ENCODE measurements at regions not wholly inside any gene's neighbourhood (a gene's known extent, or its start where the extent isn't known, plus 50 kb on each side); places are given as distances from the start of the nearest gene placed in this dataset.

DNA sequence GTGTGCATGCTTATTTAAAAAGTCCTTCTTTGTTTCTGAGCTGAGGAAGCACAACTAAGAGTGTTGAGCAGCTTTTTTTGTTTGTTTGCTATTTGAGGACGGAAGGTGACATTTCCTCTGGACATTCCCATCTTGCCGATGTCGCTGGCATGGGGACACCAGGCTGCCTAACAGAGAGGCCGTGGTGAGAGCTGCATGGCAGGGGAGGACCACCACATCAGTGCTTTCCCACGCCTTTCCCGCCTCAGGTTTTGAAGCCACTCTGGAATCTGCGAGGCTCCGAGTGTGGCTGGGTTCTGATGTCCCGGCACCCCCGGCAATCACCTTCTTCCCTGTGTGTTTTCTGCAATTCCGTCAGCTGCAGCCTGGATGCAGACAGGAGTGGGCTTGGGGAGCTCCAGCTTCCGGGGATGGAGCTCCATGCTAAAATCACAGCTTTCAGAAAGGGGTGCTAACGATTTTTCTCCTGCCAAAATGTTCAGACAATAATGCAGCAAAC, 259.8 kb upstream of the IRX4 start:
- H3K4me3 ChIP-seq (ENCODE audit: low read depth, low read length): peak overlapping the region; percentile 39
- TF ChIP-seq, protein P1, sequence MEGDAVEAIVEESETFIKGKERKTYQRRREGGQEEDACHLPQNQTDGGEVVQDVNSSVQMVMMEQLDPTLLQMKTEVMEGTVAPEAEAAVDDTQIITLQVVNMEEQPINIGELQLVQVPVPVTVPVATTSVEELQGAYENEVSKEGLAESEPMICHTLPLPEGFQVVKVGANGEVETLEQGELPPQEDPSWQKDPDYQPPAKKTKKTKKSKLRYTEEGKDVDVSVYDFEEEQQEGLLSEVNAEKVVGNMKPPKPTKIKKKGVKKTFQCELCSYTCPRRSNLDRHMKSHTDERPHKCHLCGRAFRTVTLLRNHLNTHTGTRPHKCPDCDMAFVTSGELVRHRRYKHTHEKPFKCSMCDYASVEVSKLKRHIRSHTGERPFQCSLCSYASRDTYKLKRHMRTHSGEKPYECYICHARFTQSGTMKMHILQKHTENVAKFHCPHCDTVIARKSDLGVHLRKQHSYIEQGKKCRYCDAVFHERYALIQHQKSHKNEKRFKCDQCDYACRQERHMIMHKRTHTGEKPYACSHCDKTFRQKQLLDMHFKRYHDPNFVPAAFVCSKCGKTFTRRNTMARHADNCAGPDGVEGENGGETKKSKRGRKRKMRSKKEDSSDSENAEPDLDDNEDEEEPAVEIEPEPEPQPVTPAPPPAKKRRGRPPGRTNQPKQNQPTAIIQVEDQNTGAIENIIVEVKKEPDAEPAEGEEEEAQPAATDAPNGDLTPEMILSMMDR (IDR thresholded peaks at IDR 0.05; ENCODE audit: control insufficient read depth, extremely low read depth, insufficient read depth): no peak
- DNase-seq (ENCODE audit: low read depth): no peak

DNA sequence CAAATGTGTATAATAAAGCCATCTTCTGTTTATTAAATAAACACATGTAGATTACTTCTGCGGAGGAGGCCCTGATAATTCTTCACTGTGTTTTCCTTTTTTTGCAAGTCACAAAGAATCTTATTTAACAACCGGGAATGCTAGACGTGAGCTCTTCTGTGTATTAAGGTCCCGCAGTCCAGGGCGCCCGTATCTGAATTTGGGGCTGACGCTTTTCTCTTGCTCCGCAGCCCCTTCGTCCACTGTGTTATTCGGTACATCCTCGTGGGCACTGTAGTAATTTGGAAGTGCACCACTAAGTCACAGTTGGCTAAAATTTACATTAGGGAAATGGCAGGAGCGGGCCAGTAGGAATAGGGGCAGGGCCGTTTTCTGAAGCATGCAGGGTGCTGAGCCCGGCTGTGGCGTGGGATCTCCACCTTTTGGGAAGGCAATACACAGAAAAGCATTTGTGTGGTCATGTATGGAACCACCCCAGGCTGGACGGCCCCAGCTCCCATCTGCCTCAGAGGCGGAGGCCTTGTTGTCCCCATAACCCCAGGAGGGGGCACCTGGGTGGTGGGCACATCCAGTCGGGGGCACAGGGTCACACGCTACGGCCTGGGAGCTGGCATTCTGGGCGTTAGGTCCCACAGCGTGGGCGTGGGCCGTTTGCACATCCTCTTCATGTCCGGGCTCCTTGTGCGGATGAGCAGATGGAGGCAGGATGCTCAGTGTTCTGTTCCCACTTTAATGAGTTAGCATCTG, 258.7 kb upstream of the IRX4 start:
- TF ChIP-seq, protein P1 (IDR thresholded peaks at IDR 0.05; ENCODE audit: control insufficient read depth, extremely low read depth, insufficient read depth): no peak
- DNase-seq (ENCODE audit: low read depth): no peak
- no peak overlapping the region for H3K4me3 ChIP-seq (ENCODE audit: low read depth, low read length)

DNA sequence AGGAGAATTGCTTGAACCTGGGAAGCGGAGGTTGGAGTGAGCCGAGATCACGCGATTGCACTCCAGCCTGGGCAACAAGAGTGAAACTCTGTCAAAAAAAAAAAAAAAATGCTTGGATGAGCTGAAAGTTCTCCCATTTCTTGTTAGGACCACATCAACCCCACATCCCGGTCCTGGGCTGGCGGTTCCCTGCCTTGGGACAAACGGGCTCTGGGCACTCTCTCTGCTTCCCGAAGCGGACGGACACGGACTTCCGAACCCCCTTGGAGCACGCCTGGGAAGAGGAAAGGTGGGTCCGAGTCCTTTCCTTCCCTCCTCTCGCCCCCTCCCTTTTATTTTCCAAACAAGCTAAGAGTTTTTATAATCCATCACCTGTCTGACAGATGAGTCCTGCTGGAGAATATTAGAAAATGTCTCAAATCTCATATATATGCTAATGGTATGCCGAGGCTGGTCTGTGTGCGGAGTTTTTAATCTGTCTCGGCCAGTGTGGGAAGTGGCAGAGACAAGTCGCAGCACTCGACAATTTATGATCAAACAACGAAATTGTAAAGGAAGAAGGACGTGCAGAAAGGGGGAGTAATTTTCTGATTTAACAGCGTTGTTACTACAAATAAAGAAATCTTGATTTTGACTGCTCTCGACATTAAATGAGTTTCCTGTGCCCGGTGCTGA, 257.9 kb upstream of the IRX4 start:
- TF ChIP-seq, protein P1 (IDR thresholded peaks at IDR 0.05; ENCODE audit: control insufficient read depth, extremely low read depth, insufficient read depth): no peak
- no peak for DNase-seq (ENCODE audit: low read depth)
- no peak overlapping the region for H3K4me3 ChIP-seq (ENCODE audit: low read depth, low read length)

DNA sequence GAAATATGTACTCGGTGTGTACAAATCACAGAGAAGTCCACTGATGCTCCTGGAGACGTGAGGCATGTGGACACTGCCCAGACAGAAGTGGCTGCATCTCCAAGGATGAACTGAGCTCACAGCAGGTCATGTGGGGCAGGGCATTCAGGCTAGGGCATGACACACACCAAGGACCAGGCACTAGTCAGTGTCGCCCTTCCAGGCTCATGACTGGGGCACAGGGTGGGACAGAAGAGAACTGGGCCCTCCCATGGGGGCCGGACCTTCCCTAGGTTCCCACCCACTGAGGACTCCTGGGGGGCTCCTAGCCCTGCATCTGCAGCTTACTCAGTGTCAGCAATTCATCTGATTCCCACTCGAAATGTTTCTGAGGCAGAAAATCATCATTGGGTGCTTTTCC, 256.8 kb upstream of the IRX4 start:
- no peak for DNase-seq (ENCODE audit: low read depth)
- H3K4me3 ChIP-seq (ENCODE audit: low read depth, low read length): no peak overlapping the region
- TF ChIP-seq, protein P1 (IDR thresholded peaks at IDR 0.05; ENCODE audit: control insufficient read depth, extremely low read depth, insufficient read depth): no peak

DNA sequence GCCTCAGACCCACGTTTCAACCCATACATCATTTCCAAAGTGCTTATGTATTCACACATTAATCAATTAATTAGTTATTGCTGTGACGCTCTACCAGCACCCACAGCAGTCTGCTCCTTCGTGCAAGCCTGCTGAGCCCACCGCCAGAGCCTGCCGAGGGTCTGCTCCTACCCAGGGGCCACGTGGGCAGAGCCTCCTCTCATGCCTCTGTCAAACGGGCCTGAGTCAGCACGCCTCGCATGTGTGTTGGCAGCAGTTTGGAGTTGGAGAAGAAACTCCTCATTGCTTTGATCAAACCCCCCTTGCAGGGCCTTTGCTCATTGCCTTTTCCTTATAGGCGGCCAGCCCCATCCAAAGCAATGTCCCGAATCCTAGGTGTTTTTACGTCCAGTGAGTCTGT, 256.2 kb upstream of the IRX4 start:
- no peak for DNase-seq (ENCODE audit: low read depth)
- TF ChIP-seq, protein P1 (IDR thresholded peaks at IDR 0.05; ENCODE audit: control insufficient read depth, extremely low read depth, insufficient read depth): no peak
- no peak overlapping the region for H3K4me3 ChIP-seq (ENCODE audit: low read depth, low read length)

DNA sequence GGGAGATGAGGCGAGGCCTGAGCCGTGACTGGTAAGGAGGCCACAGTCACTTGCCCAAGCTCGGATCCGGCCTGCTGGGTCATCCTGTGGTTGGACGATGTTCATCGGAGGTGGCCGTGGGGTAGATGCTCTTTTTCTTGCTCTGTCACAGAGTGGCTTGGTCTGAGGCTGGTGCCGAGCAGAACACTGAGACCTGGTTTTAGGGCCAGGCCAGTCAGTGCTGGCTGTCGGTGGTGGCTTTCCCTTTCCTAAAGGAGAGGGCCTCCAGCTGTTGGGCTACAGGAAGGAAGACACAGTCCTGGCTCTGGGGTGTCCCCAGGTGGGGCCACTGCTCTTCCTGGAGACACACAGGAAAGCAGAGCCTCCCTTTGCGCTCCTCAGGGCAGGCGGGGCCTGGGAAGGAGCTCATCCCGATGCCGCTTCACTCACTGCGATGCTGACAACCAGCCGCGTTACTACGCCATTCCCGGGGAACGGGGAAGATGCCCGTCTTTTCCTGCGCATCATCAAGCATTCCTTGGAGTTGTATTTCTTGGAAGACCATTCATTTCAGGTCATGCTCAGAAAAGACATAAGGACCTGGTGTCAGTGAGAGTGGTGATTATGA, 254.8 kb upstream of the IRX4 start:
- TF ChIP-seq, protein P1 (IDR thresholded peaks at IDR 0.05; ENCODE audit: control insufficient read depth, extremely low read depth, insufficient read depth): no peak
- H3K4me3 ChIP-seq (ENCODE audit: low read depth, low read length): no peak overlapping the region
- DNase-seq (ENCODE audit: low read depth): no peak
